ENCODE measurements at regions not wholly inside any gene's neighbourhood (a gene's known extent, or its start where the extent isn't known, plus 50 kb on each side); places are given as distances from the start of the nearest gene placed in this dataset.

GRCh38 chr3:174398761-174399160 is 460.4 kb upstream of the NAALADL2 start:
- H3K4me3 Mint-ChIP-seq: no peak overlapping the region
- no peak overlapping the region for H3K27ac Mint-ChIP-seq
- H3K36me3 Mint-ChIP-seq: no peaks in the 10 kb centered on the region
- H3K4me1 Mint-ChIP-seq: no peaks in the 10 kb centered on the region
- TF ChIP-seq CTCF (IDR thresholded peaks at IDR 0.05; ENCODE audit: unreplicated experiment): no peak
- H3K9me3 Mint-ChIP-seq: peaks cover 28% of the 10 kb centered on the region
- H3K27me3 Mint-ChIP-seq (ENCODE audit: low read depth): no peaks in the 10 kb centered on the region
- DNase-seq (ENCODE audit: low spot score in 2 of 2, unreplicated experiment in 2 of 2): no peak

DNA sequence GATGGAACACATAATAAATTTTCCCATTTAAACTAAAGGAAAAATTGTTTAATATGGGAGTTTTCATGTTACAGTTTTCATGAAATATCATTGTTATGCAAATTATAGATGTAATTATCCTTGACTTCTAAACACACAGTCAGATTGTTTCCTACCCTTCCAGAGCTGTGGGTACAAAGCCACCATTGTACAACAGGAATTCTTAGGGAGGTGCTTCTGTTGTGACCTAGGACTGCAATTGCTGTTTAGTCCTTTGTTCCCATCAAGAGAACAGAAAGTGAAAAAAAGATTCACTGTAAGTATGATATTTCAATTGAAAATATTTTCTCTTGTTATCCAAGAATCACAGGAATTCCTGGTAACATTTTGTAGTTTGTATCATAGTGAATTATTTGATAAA is 455.3 kb upstream of the NAALADL2 start:
- H3K4me1 Mint-ChIP-seq: no peaks in the 10 kb centered on the region
- peaks cover 35% of the 10 kb centered on the region for H3K9me3 Mint-ChIP-seq
- DNase-seq (ENCODE audit: low spot score in 2 of 2, unreplicated experiment in 2 of 2): no peak
- H3K4me3 Mint-ChIP-seq: no peak overlapping the region
- no peak for TF ChIP-seq CTCF (IDR thresholded peaks at IDR 0.05; ENCODE audit: unreplicated experiment)
- no peak overlapping the region for H3K27ac Mint-ChIP-seq
- H3K36me3 Mint-ChIP-seq: peaks cover 1% of the 10 kb centered on the region
- H3K27me3 Mint-ChIP-seq (ENCODE audit: low read depth): no peaks in the 10 kb centered on the region

DNA sequence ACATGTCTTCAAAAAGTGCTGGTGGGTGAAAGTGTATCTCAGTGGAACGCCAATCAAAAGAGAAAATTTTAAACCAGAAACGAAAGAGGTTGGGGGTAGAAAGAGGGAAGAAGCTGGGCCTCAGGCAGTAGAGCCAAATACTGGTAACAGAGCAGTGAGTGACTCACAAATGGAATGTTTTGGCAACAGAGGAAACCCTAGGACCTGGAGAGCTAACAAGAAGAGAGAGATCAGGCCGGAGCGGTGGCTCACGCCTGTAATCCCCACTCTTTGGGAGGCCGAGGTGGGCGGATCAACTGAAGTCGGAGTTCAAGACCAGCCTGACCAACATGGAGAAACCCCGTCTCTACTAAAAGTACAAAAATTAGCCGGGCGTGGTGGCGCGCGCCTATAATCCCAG is 450.8 kb upstream of the NAALADL2 start:
- H3K27me3 Mint-ChIP-seq (ENCODE audit: low read depth): no peaks in the 10 kb centered on the region
- H3K36me3 Mint-ChIP-seq: peaks cover 1% of the 10 kb centered on the region
- H3K27ac Mint-ChIP-seq: no peak overlapping the region

DNA sequence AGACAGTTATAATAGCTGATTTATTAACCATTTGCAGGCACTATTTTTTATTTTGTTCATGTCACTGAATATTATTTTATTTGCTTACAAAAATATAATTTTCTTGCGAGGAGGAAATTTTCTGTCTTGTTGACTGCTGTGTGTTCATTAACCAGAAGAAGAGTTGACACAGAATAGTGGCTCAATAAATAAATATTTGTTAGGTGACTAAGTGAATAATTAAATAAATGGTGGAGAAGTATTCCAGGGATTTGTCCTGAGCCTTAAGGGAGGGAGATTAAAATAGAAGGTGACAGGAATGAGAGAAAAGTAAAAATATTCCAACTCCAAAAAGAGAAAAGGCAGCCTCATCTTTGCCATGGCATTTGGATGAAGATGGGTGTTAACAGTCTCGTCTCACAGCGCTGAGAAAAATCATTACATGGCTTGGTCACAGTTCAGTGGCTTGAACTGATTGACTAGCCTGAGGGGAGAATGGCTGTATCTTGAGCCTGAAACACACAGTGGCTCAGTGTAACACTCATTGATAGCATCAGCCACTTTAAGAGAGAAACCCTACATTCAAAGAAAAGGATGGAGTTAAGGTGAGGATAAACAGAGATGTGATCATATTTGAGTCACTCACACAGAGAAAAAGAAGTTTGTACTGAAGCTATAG is 449.9 kb upstream of the NAALADL2 start:
- Mint-ChIP-seq H3K27ac (no peak overlapping the region), H3K27me3 (ENCODE audit: low read depth) (no peaks in the 10 kb centered on the region), H3K4me1 (peaks cover 5% of the 10 kb centered on the region), H3K9me3 (peaks cover 14% of the 10 kb centered on the region), H3K36me3 (peaks cover 1% of the 10 kb centered on the region), H3K4me3 (no peak overlapping the region)
- no peak for TF ChIP-seq CTCF (IDR thresholded peaks at IDR 0.05; ENCODE audit: unreplicated experiment)
- no peak for DNase-seq (ENCODE audit: low spot score in 2 of 2, unreplicated experiment in 2 of 2)

More for the DNA sequence above, 450.8 kb upstream of the NAALADL2 start:
- Mint-ChIP-seq H3K4me1 (peaks cover 2% of the 10 kb centered on the region), H3K4me3 (no peak overlapping the region), H3K9me3 (peaks cover 14% of the 10 kb centered on the region)
- no peak for TF ChIP-seq CTCF (IDR thresholded peaks at IDR 0.05; ENCODE audit: unreplicated experiment)
- DNase-seq (ENCODE audit: low spot score in 2 of 2, unreplicated experiment in 2 of 2): no peak

DNA sequence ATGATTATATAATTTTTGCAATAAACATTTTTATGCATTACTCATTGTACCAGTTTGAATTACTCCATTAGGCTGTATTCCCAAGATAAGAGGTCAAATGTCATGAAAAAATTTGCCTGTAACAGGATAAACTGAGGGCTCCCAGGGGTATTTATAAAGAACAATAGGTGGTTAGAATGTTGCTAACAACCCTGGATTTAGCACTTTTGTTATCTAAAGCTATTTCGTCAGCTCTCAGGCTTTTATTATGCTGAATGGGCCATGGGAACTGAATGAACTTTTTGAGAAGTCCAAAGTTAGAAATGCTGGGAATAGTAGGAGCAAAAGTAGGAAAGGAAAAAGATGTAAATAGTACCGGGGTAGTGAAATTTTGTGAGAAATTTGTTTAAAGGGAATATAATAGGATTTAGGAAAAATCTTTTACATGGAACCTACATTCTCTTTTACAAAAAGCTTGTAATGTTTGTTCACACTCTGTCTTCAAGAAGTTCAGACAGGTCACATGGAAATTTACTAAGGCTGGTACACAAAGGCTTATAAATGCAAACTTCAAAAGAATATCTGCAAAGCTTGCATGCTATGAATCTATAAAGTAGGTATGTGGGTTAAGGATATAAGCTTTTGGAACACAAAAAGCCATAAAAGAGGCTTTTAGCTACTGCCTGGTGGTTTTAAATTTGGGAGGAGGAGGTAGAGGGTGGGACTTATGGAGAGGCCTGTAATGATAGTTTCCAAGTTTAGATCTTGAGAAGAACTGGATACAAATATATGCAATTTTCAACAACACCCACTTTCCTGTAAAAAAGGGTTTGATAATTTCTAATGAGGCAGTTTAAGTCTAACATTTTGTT is 445.8 kb upstream of the NAALADL2 start:
- no peak overlapping the region for H3K27ac Mint-ChIP-seq
- no peaks in the 10 kb centered on the region for H3K9me3 Mint-ChIP-seq
- no peak for DNase-seq (ENCODE audit: low spot score in 2 of 2, unreplicated experiment in 2 of 2)
- TF ChIP-seq CTCF (IDR thresholded peaks at IDR 0.05; ENCODE audit: unreplicated experiment): no peak
- H3K4me3 Mint-ChIP-seq: no peak overlapping the region
- H3K36me3 Mint-ChIP-seq: no peaks in the 10 kb centered on the region
- peaks cover 5% of the 10 kb centered on the region for H3K4me1 Mint-ChIP-seq
- no peaks in the 10 kb centered on the region for H3K27me3 Mint-ChIP-seq (ENCODE audit: low read depth)
